Thymus (tissue), 11 donors: ENCODE measurements at regions not wholly inside any gene's neighbourhood (a gene's known extent, or its start where the extent isn't known, plus 50 kb on each side); places are given as distances from the start of the nearest gene placed in this dataset.

Source experiments
- DNase-seq, 9 donors: peaks; one replicate each; pipeline ENCODE4 v3.0.0-alpha.2; 2013; ENCODE audit warnings: low spot score in 9 of 9, low read depth in 6 of 9, missing footprints in 1 of 9
- H3K27ac ChIP-seq, 2 donors: one replicate each; pipeline ENCODE4 v1.5.1; 2013; ENCODE audit warnings: control low read depth in 1 of 2, low read depth in 1 of 2, low read length in 1 of 2, mild to moderate bottlenecking in 1 of 2, moderate library complexity in 1 of 2
- H3K27me3 ChIP-seq, 2 donors: one replicate each; pipeline ENCODE4 v1.5.1; 2013; ENCODE audit warnings: low read length in 1 of 2; ENCODE audit not compliant: control insufficient read depth in 2 of 2, insufficient read depth in 1 of 2
- H3K36me3 ChIP-seq, 2 donors: one replicate each; pipeline ENCODE4 v1.5.1; 2013; ENCODE audit warnings: low read length in 1 of 2, mild to moderate bottlenecking in 1 of 2, moderate library complexity in 1 of 2; ENCODE audit not compliant: control insufficient read depth in 2 of 2, insufficient read depth in 2 of 2
- H3K4me1 ChIP-seq, 2 donors: one replicate each; pipeline ENCODE4 v1.5.1; 2013; ENCODE audit warnings: low read length in 2 of 2; ENCODE audit not compliant: control insufficient read depth in 2 of 2, insufficient read depth in 2 of 2
- H3K4me3 ChIP-seq, 2 donors: one replicate each; pipeline ENCODE4 v1.5.1; 2013; ENCODE audit warnings: low read length in 2 of 2, control low read depth in 1 of 2, mild to moderate bottlenecking in 1 of 2
- H3K9me3 ChIP-seq, 2 donors: one replicate each; pipeline ENCODE4 v1.5.1; 2013; ENCODE audit warnings: low read length in 1 of 2, mild to moderate bottlenecking in 1 of 2; ENCODE audit not compliant: control insufficient read depth in 2 of 2, insufficient read depth in 1 of 2
- WGBS: extraction: QIAGEN DNeasy Blood & Tissue Kit; methylation state at CpG from one replicate; pipeline ENCODE4 v1.1.7; 2013; 5-methylcytosine and 5-hydroxymethylcytosine counted together
- donor health status: healthy.

GRCh38 chr13:64917566-64917965 lies 2312.6 kb downstream of the PCDH9 start:
- Histone ChIP-seq H3K27ac (no peak overlapping the region), H3K9me3 (no peaks in the 10 kb centered on the region), H3K4me3 (no peak overlapping the region), H3K4me1 (no peaks in the 10 kb centered on the region), H3K36me3 (no peaks in the 10 kb centered on the region), H3K27me3 (no peaks in the 10 kb centered on the region)
- no peak for DNase-seq

- Histone ChIP-seq H3K4me1 (no peaks in the 10 kb centered on the region), H3K27ac (no peak overlapping the region), H3K9me3 (no peaks in the 10 kb centered on the region), H3K27me3 (no peaks in the 10 kb centered on the region), H3K36me3 (no peaks in the 10 kb centered on the region), H3K4me3 (no peak overlapping the region)
- WGBS = 48% methylated on average over 2 of the region's 2 CpGs
- DNase-seq = no peak
Measured at GRCh38 chr13:64912141-64912540, 2318.0 kb downstream of the PCDH9 start.

GRCh38 chr13:64910096-64910495 lies 2320.0 kb downstream of the PCDH9 start:
- no peaks in the 10 kb centered on the region for H3K27me3 ChIP-seq
- H3K4me3 ChIP-seq = no peak overlapping the region
- H3K9me3 ChIP-seq = no peaks in the 10 kb centered on the region
- no peak for DNase-seq
- no peaks in the 10 kb centered on the region for H3K4me1 ChIP-seq
- H3K36me3 ChIP-seq = no peaks in the 10 kb centered on the region
- 85% methylated on average over 1 of the region's 1 CpG for WGBS
- H3K27ac ChIP-seq = no peak overlapping the region

GRCh38 chr13:64909184-64909583 lies 2321.0 kb downstream of the PCDH9 start:
- Histone ChIP-seq H3K36me3 (no peaks in the 10 kb centered on the region), H3K9me3 (no peaks in the 10 kb centered on the region), H3K4me3 (no peak overlapping the region), H3K4me1 (no peaks in the 10 kb centered on the region), H3K27me3 (no peaks in the 10 kb centered on the region), H3K27ac (no peak overlapping the region)
- DNase-seq = no peak

GRCh38 chr13:64900039-64900438 lies 2330.1 kb downstream of the PCDH9 start:
- Histone ChIP-seq H3K27me3 (no peaks in the 10 kb centered on the region), H3K27ac (no peak overlapping the region), H3K4me1 (no peaks in the 10 kb centered on the region), H3K36me3 (no peaks in the 10 kb centered on the region), H3K4me3 (no peak overlapping the region), H3K9me3 (peaks cover 0 to 3% of the 10 kb centered on the region in 2 donors)
- no peak for DNase-seq
- 85% methylated on average over 2 of the region's 2 CpGs for WGBS

GRCh38 chr13:64884976-64885375 lies 2345.2 kb downstream of the PCDH9 start:
- Histone ChIP-seq H3K9me3 (peaks cover 0 to under 1% of the 10 kb centered on the region in 2 donors), H3K36me3 (no peaks in the 10 kb centered on the region), H3K27ac (no peak overlapping the region), H3K4me1 (no peaks in the 10 kb centered on the region), H3K4me3 (no peak overlapping the region), H3K27me3 (no peaks in the 10 kb centered on the region)
- 94% methylated on average over 2 of the region's 2 CpGs for WGBS
- no peak for DNase-seq

GRCh38 chr13:64877176-64877575 lies 2353.0 kb downstream of the PCDH9 start:
- WGBS = 88% methylated on average over 3 of the region's 3 CpGs
- Histone ChIP-seq H3K4me1 (no peaks in the 10 kb centered on the region), H3K27ac (no peak overlapping the region), H3K36me3 (no peaks in the 10 kb centered on the region), H3K9me3 (peaks cover 0 to under 1% of the 10 kb centered on the region in 2 donors), H3K4me3 (no peak overlapping the region), H3K27me3 (no peaks in the 10 kb centered on the region)
- DNase-seq = no peak

- Histone ChIP-seq H3K27me3 (no peaks in the 10 kb centered on the region), H3K27ac (no peak overlapping the region), H3K4me1 (no peaks in the 10 kb centered on the region), H3K36me3 (no peaks in the 10 kb centered on the region), H3K9me3 (peaks cover 0 to 6% of the 10 kb centered on the region in 2 donors), H3K4me3 (no peak overlapping the region)
- no peak for DNase-seq
- WGBS = 93% methylated on average over 5 of the region's 5 CpGs
Measured at GRCh38 chr13:64871742-64872141, 2358.4 kb downstream of the PCDH9 start.

- H3K27ac ChIP-seq = no peak overlapping the region
- peaks cover 0 to 6% of the 10 kb centered on the region in 2 donors for H3K9me3 ChIP-seq
- WGBS = 90% methylated on average over 3 of the region's 3 CpGs
- no peaks in the 10 kb centered on the region for H3K27me3 ChIP-seq
- no peaks in the 10 kb centered on the region for H3K36me3 ChIP-seq
- H3K4me3 ChIP-seq = no peak overlapping the region
- no peaks in the 10 kb centered on the region for H3K4me1 ChIP-seq
- no peak for DNase-seq
Measured at GRCh38 chr13:64869539-64869938, 2360.6 kb downstream of the PCDH9 start.

GRCh38 chr13:64867856-64868255 lies 2362.3 kb downstream of the PCDH9 start:
- Histone ChIP-seq H3K9me3 (peaks cover 0 to 6% of the 10 kb centered on the region in 2 donors), H3K4me1 (no peaks in the 10 kb centered on the region), H3K36me3 (no peaks in the 10 kb centered on the region), H3K27ac (no peak overlapping the region), H3K4me3 (no peak overlapping the region), H3K27me3 (no peaks in the 10 kb centered on the region)
- no peak for DNase-seq
- 86% methylated on average over 2 of the region's 2 CpGs for WGBS
